Activated effector memory CD4-positive, alpha-beta T cell treated with anti-CD3 and anti-CD28 coated beads, Interleukin-2, amount 50 U/mL, for 16 hours (primary cell): ENCODE measurements at regions not wholly inside any gene's neighbourhood (a gene's known extent, or its start where the extent isn't known, plus 50 kb on each side); places are given as distances from the start of the nearest gene placed in this dataset.

Experiments used
- DNase-seq: peaks from one replicate; pipeline ENCODE4 v3.0.0-alpha.2; 2020

GRCh38 chr18:46387441-46388131, 269.4 kb downstream of the LOXHD1 start:
- DNase-seq, result no peak

GRCh38 chr18:46388286-46388685, 268.7 kb downstream of the LOXHD1 start:
- DNase-seq, result no peak

GRCh38 chr18:46392576-46392975, 264.4 kb downstream of the LOXHD1 start:
- DNase-seq, result no peak

- DNase-seq, result no peak
Observed at GRCh38 chr18:46393230-46393629, 263.8 kb downstream of the LOXHD1 start.

- no peak for DNase-seq
Observed at GRCh38 chr18:46393961-46394360, 263.1 kb downstream of the LOXHD1 start.

- DNase-seq, result no peak
Observed at GRCh38 chr18:46395795-46396194, 261.2 kb downstream of the LOXHD1 start.

GRCh38 chr18:46397174-46397573, 259.8 kb downstream of the LOXHD1 start:
- no peak for DNase-seq

GRCh38 chr18:46398005-46398404, 259.0 kb downstream of the LOXHD1 start:
- DNase-seq, result no peak

- DNase-seq, result no peak
Observed at GRCh38 chr18:46398625-46399024, 258.4 kb downstream of the LOXHD1 start.

- no peak for DNase-seq
Observed at GRCh38 chr18:46399303-46399702, 257.7 kb downstream of the LOXHD1 start.

- no peak for DNase-seq
Observed at GRCh38 chr18:46400449-46400848, 256.6 kb downstream of the LOXHD1 start.

- DNase-seq, result no peak
Observed at GRCh38 chr18:46401486-46402070, 255.4 kb downstream of the LOXHD1 start.

GRCh38 chr18:46402396-46402795, 254.6 kb downstream of the LOXHD1 start:
- DNase-seq, result no peak

- DNase-seq, result no peak
Observed at GRCh38 chr18:46402945-46403344, 254.1 kb downstream of the LOXHD1 start.

- no peak for DNase-seq
Observed at GRCh38 chr18:46405832-46406538, 251.0 kb downstream of the LOXHD1 start.

- no peak for DNase-seq
Observed at GRCh38 chr18:46406539-46406932, 250.5 kb downstream of the LOXHD1 start.

GRCh38 chr18:46407486-46408166, 249.4 kb downstream of the LOXHD1 start:
- DNase-seq, result no peak

- DNase-seq, result no peak
Observed at GRCh38 chr18:46408334-46408987, 248.6 kb downstream of the LOXHD1 start.

- DNase-seq, result no peak
Observed at GRCh38 chr18:46411191-46411828, 245.7 kb downstream of the LOXHD1 start.

GRCh38 chr18:46411867-46412690, 244.9 kb downstream of the LOXHD1 start:
- no peak for DNase-seq

- DNase-seq, result no peak
Observed at GRCh38 chr18:46412916-46413315, 244.1 kb downstream of the LOXHD1 start.

GRCh38 chr18:46413684-46414083, 243.3 kb downstream of the LOXHD1 start:
- no peak for DNase-seq
